NCI-H2227 (cell line): ENCODE measurements at regions not wholly inside any gene's neighbourhood (a gene's known extent, or its start where the extent isn't known, plus 50 kb on each side); places are given as distances from the start of the nearest gene placed in this dataset.

Experiments
- DNase-seq: peaks from one replicate; lab custom pipeline; 2025; ENCODE audit not compliant: unreplicated experiment; lab: John Stamatoyannopoulos, UW

- no peak for DNase-seq
Observed at GRCh38 chr5:123858938-123859337, 347.0 kb downstream of the CSNK1G3 start.

- no peak for DNase-seq
Observed at GRCh38 chr5:123856766-123857165, 344.8 kb downstream of the CSNK1G3 start.

DNA sequence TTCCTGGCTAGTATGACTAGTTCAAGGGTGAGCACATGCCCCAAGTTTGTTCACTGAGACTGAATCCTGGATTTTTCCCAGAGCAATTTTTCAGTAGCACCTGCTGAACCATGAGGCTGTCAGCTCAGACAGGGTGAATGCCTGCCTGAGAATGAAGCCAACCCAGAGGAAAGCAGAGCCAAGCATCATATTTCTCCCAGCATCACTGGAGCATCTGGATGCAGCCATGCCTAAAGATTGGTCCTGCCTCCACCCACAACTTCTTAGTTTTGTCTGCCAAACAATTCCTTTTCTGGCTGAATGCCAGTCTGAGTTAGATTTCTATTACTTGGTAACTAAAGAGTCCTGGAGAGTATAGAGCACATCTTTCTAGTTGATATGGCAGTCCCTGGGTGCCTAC, 343.6 kb downstream of the CSNK1G3 start:
- DNase-seq: no peak

GRCh38 chr5:123845356-123846100, 333.6 kb downstream of the CSNK1G3 start:
- DNase-seq: no peak

DNA sequence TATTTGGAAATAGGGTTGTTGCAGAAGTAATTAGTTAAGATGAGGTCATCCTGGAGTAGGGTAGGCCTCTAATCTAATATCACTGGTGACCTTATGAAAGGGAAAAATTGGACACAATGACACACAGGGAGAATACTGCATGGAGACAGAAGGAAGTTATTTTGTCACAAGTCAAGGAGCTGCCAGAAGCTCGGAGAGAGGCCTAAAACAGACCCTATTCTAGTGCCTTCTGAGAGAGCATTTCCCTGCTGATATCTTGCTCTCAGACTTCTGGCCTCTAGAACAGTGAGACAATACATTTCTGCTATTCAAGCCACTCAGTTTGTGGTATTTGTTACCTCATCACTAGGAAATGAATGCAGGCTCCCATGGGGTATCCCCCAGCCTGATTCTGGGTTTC, 332.9 kb downstream of the CSNK1G3 start:
- no peak for DNase-seq

DNA sequence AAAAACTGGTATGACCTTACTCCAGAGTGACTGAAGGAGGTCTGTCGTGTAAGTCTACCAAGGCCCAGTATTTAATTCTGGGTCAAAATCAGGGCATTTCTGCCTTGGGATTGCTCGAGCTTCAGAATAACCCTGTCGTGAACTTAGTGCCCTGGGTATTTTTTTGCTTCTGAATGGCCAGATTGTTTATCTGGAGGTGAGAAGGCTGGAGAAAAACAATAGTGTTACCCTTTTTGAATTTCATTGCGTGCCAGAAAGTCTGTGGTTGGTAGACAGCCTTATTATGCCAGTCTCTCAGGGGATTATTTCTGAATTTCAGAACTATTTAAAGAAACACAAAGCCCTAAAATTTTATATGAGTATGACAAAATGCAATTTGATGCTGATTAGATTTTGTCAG, 323.4 kb downstream of the CSNK1G3 start:
- no peak for DNase-seq

- DNase-seq: no peak
Observed at GRCh38 chr5:123830575-123830974, 318.6 kb downstream of the CSNK1G3 start.

DNA sequence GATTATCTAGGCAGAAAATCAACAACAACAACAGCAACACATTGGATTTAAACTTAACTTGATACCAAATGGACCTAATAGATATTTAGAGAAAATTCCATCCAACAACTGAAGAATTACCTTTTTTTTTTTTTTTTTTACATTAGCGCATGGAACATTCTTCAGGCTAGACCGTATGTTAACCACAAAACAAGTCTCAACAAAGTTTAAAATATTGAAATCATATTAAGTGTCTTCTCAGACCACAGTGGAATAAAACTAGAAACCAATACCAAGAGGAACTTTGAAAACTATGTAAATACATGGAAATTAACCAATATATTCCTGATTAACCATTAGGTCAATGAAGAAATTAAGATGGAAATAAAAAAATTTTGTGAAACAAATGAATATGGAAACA, 315.8 kb downstream of the CSNK1G3 start:
- no peak for DNase-seq

- DNase-seq: no peak
Observed at GRCh38 chr5:123819833-123820232, 307.9 kb downstream of the CSNK1G3 start.

- no peak for DNase-seq
Observed at GRCh38 chr5:123819386-123819785, 307.4 kb downstream of the CSNK1G3 start.

DNA sequence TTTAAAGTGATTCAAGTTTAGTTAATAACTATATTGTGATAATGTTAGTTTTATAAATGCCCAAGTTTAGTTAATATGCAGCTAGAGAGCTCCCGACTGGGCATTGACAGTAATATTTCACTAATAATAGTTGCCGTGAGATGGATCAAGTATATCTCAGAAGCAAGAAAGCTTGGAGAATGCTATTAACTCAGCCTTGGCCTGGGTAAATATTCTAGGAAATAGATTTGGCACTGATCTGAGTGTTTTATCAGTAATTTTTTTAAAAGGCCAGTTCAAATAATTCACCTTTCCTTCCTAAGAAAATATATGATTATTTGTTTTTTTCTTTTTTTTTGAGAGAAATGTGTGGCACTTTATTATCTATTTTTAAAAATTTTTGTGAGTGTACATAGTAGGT, 305.3 kb downstream of the CSNK1G3 start:
- no peak for DNase-seq

- DNase-seq: peak; percentile 32
Observed at GRCh38 chr5:123814801-123815470, 303.0 kb downstream of the CSNK1G3 start.

DNA sequence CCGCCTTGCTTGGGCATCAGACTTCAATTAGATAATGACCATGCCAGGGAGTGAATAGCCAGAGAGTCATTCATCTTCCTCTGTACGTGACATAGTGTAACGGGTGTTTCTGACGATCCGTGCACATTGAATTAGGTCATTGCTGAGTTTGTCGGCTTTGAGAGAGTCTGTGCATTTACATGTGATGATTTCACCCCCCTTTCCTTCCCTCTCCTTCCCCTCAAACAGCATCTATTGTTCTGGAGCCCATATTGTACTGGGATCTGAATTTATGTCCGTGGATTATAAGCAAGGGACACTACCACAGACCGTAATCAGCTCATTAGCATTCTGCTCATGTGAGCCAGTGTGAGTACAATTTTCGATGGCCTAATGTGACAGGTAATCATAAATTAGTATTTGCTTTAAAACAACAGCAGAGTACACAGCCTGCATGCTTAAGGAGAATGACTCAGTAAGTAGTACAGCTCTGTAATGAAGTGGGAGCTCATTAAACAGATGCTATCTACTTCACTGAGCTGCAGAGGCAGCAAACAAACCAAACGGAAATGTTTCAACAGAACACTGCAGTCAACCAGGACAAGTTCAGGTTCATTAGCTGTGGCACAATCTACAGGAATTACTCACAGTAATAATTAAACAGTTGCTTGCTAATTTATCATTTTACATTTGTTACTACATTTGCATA, 302.1 kb downstream of the CSNK1G3 start:
- peak; percentile 88 for DNase-seq

- DNase-seq: no peak
Observed at GRCh38 chr5:123813264-123813663, 301.3 kb downstream of the CSNK1G3 start.

DNA sequence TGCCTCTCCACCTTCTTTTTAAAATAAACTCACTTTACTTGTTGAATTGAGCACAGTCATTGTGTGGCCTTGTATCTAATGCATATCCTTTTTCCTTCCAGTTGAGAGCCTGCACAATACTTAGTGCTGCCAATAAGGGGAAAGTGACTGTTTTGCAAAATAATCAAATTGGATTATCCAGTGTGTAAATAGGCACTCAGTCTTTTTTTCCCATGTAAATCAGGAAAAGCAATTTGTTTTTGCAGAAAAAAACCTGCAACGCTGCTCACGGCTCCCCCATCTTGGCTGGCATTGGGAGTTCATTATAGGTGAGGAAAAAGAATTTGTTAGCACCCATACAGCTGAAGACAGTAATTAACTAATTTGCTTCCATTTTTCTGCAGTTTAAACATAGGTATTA, 299.9 kb downstream of the CSNK1G3 start:
- no peak for DNase-seq

- DNase-seq: no peak
Observed at GRCh38 chr5:123810746-123811340, 298.9 kb downstream of the CSNK1G3 start.

GRCh38 chr5:123810253-123810652, 298.3 kb downstream of the CSNK1G3 start:
- DNase-seq: peak; percentile 40

DNA sequence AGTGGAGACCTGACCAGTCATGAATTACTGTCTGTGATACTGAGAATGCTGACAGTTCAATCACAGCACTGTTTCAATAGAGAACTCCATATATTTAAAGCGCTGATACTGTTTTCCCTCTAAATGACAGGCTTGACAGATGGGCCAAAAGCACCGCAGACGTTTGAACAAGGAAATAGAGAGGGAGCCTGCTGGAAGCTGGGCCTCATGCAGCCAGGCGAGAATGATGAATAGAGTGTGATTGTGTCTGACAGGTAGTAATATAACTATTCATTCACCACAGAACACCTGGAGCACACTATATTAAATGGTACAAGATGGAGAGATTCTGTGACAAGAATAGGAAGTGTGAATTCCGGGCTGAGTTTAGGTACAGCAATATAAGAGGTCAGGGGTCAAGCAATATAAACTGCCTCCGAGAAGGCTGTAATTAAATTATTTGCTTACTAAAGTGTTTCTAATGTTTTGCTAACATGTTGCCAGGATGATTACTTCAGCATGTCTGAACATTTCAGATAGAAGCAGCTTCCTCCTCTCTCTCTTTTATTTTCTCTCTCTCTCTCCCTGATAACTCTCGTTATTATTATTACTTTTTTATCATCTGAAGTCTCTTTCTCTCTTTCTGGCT, 297.7 kb downstream of the CSNK1G3 start:
- peak; percentile 81 for DNase-seq

DNA sequence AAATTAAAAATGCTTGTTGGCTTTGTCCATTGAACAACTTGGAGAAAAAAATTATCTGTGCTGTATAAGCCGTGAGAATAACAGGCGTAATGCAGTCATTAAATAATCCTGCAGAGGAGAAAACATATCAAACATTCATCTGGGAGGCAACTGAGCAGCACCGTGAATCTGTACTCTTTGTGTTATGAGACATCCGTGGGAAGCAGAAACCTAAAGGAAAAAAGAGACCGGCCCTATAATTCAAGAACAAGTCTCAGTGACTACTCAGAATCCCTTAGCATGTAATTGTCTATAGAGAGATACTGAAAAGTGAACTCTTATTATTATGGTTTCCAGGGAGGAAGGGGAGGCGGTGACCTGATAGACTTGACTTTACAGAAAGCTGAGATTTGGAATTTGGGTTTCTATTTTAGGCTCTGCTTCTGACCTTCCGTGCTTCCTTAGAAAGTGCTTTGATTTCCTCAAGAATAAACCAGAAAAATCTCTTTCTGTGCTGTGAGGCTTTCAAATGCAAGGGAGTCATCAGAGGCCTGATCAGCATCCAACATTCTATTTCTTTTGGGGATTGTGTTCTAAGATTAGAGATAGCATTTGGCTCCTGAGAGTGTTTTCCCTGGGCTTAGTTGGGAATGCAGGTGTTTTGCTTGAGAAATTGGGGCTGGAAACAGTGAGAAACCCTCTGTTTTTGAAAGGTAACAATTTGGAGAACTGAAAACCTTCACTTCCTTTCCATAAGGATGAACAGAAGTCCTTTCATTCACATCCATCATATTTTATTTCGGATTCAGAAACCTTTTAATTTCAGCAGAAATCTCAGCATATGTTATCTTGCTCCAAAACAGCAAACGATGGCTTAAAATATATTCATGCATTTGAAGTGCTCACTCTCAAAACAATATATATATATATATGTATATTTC, 296.7 kb downstream of the CSNK1G3 start:
- DNase-seq: peak; percentile 7
